Effector CD8-positive, alpha-beta T cell (primary cell): ENCODE measurements at regions not wholly inside any gene's neighbourhood (a gene's known extent, or its start where the extent isn't known, plus 50 kb on each side); places are given as distances from the start of the nearest gene placed in this dataset.
"Not testable (repeated sequence)": the region's sequence is repeated elsewhere in the genome, so short reads cannot be mapped to it uniquely, and the experiment has no call there.

ENCODE experiments used
- DNase-seq: peaks from one replicate; lab custom pipeline; 2025; lab: John Stamatoyannopoulos, UW

- no peak for DNase-seq
Observed at GRCh38 chr12:89883630-89884389, 175.2 kb upstream of the ATP2B1 start.

DNA sequence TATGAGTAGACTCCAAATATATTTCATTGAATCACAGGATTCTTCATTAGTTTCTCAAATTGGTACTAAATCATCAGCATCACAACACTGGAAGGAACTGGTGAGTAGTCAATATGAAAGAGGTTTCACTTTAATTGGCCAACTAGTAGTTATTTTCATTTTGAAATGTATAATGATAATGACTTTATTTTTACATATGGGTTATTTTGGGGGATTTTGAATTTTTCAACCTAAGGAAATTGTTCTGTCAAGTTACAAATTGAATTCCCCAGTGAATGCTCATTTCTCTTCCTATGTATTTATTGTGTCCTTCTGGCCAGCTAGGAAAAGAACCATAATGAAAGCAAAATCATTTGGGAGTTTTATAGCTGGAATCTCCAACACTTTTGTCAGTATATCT is 174.2 kb upstream of the ATP2B1 start:
- DNase-seq: no peak

DNA sequence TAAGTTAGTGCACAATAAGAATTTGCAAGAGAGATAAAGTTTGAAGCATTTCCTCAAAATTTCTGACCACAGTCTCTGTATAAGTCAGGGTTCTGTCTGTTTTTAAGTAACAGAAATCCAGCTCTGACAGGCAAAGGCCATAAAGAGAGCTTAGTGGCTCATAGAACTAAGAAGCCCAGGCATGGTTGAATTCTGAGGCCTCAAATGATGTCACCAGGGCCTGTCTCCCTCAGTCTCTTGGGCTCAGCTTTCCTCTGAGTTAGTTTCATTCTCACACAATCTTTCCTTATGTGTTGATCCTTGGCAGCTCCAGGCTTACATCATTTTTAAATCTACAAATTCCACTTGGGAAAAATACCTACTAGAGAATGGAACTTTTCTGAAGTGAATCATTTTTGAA is 173.4 kb upstream of the ATP2B1 start:
- DNase-seq: no peak

GRCh38 chr12:89880690-89881350 is 172.2 kb upstream of the ATP2B1 start:
- DNase-seq: no peak

DNA sequence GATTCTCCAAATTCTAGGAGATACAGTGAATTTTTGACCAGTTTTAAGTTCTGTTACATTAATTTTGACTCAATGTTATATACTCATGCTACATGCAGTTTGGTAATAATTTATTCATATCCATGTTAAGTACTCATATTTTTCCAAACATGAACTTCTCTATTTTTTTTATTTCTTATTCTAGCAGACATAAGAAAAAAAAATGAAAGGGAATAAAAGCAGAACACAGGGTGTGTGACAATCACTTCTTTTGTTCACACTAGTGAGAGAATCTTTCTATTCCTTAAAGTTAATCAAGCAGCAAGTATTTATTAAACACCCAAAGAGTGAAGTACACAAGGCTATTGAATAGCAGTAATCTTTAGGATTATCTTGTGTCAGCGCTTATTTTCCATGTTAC is 171.1 kb upstream of the ATP2B1 start:
- DNase-seq: no peak

DNA sequence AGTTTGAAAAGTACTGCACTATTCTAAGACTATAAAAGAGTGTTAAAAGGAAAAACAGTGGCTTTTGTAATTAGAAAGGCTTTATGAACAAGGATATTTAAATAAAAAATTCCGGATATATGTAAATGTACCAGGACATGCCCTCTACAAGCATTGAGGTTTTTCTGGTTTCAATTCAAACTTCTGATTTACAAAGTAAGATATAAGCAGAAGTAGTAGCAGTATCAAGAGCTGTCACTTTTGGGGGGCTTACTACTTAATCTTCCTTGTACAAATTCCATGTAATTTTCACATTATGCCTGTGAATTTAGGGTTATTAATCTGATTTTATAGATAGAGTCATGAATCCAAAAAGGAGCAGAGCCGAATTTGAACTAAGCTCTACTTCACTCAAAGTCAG is 170.3 kb upstream of the ATP2B1 start:
- no peak for DNase-seq

GRCh38 chr12:89878327-89878726 is 169.7 kb upstream of the ATP2B1 start:
- DNase-seq: no peak

DNA sequence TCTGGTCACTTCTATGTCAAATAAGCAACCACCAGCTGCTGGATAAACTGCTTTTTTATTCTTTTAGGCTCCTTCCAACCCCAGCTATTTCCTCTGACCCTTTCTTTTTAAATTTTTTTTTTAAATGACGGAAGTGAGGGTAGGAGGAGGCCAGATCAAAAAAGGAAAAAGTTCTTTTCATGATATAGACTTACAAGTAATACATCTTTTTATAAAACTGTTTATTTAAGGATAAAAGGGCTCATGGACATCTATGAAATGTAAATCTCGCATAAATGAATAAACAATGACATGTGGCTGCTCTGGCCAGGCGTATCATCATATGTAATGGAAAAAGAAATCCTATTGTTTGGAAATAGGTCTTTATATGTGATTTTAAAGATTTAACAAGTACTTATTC is 169.0 kb upstream of the ATP2B1 start:
- no peak for DNase-seq

DNA sequence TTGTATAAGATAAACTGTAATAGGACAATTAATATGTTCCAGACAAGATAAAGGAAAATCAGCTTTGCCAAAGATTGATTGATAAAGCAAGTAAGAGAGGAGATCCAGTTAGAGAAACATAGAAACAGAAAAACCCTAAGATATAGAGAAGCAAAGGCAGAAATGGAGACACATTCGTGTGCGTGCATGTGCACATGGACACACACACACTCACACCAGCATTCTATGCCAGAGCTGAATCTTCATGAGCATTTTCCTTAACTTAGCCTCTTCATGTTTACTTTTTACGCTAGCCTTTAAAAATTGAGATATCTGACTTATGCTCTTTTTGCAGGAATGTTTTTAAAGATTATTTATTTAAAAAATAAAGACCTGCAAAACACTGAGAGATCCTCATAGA is 168.5 kb upstream of the ATP2B1 start:
- no peak for DNase-seq

DNA sequence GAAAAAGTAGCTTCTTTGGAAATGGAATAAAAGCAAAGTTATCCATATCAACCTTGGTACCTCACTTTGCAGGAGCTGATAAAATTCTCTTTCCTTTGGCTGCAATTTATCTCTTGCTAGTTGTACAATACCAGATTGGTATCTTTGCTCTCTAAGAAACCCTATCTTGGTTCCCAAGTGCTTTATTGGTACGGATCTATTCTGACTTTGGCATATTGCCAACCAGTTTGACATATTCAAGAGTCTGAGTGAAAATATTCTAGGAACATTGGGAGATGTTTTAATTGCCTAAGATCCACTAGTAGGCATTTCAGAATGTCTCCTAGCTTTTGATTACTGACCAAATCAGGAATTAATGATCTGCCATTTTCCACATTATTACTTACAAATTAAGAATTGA is 167.2 kb upstream of the ATP2B1 start:
- DNase-seq: no peak

GRCh38 chr12:89875225-89875624 is 166.6 kb upstream of the ATP2B1 start:
- DNase-seq: no peak

DNA sequence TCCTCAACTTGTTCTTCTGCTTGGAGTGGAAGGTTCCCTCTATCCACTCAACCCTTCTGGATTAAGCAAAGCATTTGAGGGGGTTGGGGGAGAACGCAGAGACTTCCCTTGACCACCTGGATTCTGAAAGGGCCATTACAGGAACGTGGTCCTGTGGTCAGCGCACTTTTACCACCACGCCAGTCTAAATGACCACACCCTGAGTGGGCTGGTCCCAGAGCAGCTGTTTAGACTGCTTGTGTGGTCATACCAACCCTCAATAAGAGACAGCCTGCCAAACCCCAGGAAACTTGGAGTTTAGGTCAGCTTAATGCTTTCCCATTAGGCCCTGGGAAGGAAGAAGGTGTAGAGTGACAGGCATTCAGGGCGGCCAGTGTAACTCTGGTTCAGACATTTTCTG is 165.5 kb upstream of the ATP2B1 start:
- DNase-seq: no peak

GRCh38 chr12:89873745-89874144 is 165.1 kb upstream of the ATP2B1 start:
- DNase-seq: no peak

DNA sequence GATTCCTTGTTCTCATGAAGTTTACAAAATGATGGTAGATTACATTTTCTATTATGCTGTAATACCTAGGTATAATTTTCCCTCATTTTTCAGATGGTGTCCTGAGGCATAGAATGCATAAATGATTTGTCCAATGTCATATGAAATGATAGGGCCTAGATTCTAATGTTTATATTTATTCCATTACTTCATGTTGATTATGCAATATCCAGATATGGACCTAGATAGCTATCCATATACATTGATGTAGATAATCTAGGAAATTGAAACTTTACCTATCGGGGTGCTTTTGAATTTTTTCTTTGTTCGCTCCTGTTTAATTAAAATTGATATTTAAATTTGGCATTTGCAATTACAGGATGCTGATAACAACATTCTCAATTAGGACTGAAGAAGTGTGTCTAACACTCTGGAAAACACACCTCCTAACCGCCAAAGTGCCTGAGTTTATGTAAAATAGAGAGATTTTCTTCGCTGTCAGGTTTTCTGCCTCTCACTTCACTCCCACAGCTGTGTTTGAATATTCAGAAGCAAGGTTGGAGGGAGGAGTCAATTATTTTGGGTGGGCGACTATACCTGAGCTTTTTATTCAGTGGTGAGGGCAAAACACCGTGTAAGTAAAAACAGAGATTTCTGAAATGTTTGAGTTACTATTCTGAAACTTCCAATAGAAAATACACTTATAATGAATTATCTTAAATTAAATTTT is 164.4 kb upstream of the ATP2B1 start:
- DNase-seq: no peak

DNA sequence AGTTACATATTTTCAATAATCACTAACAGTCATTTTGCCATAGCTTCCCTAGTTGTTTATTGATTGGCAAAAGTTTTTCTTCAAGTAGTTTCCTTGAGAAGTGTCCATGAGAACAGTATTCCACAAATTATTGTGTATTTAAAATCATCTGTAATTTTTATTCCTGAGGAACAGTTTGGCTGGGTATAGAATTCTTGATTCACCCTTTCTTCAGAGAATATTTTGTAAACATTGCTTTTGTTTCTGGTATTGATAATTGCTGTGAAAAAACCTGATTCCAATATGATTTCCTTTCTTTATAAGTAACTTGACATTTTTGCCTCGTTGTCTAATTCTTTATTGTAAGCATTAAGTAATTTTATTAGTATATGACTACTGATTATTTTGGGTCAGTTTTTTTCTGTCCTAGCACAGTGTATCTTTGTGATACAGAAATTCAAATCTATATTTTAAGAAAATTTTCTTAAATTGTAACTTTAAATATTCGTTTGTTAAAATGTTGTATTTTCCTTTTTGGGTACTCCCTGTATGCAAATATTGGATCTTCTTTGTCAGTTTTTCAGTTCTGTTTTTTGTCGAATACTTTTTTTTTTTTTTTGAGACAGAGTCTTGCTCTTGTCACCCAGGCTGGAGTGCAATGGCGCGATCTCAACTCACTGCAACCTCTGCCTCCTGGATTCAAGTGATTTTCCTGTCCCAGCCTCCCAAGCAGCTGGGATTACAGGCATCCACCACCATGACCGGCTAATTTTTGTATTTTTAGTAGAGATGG is 162.0 kb upstream of the ATP2B1 start:
- no peak for DNase-seq

DNA sequence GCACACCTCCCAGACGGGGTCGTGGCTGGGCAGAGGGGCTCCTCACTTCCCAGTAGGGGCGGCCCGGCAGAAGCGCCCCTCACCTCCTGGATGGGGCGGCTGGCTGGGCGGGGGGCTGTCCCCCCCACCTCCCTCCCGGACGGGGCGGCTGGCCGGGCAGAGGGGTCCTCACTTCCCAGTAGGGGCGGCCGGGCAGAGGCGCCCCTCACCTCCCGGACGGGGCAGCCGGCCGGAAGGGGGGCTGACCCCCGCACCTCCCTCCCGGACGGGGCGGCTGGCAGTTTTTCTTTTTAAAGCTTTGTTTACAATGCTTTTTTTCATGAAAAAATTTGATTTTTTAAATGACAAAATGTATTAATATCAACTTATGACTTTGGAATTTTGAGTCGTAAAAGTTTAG is 159.0 kb upstream of the ATP2B1 start:
- not testable (repeated sequence) for DNase-seq

- no peak for DNase-seq
Observed at GRCh38 chr12:89864411-89864810, 155.8 kb upstream of the ATP2B1 start.

DNA sequence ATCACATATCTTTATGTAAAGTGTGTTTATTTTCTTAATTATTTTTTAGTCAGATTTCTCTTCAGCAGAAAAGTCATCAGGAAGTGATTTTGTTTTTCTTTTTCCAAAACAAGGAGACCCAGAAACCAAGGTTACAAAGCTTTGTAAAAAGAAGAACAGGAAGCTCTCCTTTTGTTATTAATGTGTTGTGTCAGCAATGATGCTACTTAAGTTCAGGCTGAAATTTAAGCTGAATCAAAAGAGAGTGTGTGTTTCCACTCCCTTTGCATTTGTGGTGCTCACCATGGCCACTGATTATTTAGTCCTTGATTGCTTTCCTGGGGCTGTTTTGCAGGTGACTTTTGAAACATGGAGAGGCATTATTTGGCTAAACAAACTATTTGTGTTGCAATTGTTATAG is 155.3 kb upstream of the ATP2B1 start:
- no peak for DNase-seq

DNA sequence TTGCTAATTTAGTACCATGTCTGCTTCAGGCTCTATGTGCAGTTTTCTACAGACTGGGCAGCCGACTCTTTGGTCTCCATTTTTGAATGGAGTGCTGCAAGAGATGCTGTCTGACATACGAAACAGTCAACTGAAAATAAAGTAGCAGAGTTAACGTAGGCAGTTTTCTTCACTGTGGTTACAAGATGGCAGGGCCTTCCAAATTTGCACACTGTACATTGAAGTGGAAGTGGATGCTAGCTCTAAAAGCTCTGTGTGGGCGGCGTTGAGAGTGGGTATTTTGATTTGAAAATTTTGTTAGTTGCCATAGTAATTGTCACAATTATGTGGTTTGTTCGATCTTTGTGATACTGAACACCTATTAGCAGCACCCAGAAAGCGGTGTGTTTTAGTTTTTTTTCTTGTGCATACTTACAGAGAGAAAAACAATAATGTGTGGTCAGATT is 154.9 kb upstream of the ATP2B1 start:
- DNase-seq: peak; percentile 14

GRCh38 chr12:89862511-89863445 is 154.1 kb upstream of the ATP2B1 start:
- DNase-seq: no peak

- DNase-seq: no peak
Observed at GRCh38 chr12:89861086-89861485, 152.4 kb upstream of the ATP2B1 start.
